CD4-positive, alpha-beta T cell treated with Interleukin-1 beta for 1 hour (primary cell): ENCODE measurements at regions not wholly inside any gene's neighbourhood (a gene's known extent, or its start where the extent isn't known, plus 50 kb on each side); places are given as distances from the start of the nearest gene placed in this dataset.
"Not testable (repeated sequence)": the region's sequence is repeated elsewhere in the genome, so short reads cannot be mapped to it uniquely, and the experiment has no call there.

ENCODE experiments used
- DNase-seq, 2 donors: peaks; one replicate each; pipeline ENCODE4 v3.0.0-alpha.2; 2020 to 2022

DNA sequence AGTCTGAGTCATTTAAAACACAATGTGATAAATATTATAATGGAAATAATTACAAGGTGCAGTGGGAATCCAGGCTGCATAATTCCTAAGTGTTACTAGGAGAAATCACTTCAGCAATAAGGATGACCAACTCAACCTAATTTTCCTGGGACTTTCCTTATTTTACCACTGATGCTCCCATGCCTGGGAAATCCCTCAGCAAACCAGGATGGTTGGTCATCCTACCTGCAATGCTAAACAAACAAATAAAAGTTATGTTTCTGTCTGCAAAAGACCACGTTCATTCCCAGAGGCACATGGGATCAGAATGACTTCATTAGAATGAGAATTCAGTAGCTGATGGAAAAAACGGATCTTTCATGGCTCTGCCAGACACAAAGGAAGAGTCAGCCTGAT is 130.8 kb upstream of the RAP1B start:
- no peak for DNase-seq

DNA sequence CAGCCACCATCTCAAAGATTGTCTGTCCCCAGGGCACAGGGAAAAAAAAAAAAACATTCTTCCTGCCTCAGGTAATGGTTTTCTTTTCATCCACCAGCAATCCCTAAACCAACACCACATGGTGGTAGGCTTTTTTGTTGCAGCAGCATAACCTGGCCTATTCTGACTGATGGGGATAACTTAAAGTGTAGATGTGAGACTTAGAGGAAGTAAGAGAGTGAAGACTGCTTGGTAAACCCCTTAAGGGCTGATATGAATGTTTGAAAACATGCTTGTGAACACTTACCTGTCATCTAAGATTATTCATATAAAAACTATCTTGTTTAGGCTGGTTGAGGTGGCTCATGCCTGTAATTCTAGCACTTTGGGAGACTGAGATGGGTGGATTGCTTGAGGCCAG is 130.2 kb upstream of the RAP1B start:
- DNase-seq: no peak

DNA sequence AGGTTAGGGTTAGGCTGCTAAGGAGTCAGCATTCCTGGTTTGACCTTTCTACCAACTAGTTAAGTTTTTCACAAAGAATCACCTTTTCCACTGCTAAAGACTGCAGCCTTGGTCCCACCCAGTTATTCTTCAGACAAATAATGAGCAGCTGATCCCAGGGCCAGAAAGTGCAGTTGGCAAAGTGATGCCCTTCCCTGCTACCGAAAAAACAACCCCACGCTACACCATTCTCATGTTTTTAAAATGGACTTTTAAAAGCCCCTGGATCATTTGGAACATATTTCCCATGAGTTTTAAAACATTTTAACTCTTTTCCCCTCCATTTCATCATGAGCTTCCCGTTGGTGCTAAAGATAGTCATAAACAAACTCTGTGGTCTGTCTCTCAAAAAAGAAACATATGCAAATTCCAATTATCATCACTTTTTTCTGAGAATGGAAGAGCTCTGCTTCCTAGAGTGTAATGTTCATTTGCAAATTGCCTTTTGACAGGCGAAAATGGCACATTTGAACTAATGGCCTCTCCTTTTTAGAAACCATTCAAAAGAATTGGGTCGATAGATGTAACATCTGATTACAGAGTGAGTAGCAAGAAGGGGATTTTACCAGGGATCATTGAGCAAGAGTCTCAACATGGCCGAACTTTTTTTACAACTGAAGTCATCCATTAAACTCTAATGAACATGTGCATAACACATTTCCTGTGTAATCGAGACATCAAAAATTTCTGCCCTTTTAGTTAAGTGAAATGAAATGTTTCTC is 129.3 kb upstream of the RAP1B start:
- DNase-seq: peak in 1 of 2 donors; percentile 18

DNA sequence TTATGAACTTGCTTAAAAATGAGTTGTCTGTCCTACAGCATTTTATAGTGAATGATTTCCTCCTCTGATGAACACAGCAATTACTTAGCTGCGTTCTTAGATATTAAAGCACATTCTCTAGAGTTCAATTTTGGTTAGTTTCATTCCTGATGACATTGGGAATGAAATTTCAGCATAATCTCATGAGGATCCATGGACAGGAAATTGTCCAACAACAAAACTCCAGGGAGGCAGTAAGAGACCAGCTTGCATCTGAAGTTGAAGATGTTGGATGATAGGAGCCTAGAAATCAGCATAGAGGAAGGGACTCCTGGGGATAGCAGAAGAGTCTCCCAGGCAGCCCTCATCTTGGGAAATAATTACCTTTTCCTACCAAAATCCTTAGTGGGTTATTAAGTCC is 128.7 kb upstream of the RAP1B start:
- DNase-seq: no peak

DNA sequence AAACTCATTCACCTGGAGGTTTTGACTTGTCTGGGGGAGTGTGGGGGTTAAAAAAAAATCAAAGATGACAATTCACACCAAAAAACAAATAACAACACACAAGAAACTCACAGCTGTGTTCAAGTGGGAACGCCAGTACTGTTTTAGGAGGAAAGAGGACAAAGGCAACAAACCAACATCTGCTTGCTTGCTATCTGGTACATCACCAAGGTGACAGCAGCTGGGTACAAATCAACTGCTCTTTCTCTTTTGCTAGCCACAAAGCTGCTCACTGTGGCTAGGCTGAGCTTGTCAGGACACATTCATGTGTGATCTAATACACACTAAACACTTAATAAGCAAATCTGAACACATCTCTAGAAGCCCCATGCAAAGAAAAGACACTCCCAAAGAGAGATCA is 128.0 kb upstream of the RAP1B start:
- DNase-seq: peak; percentile 51 to 54

DNA sequence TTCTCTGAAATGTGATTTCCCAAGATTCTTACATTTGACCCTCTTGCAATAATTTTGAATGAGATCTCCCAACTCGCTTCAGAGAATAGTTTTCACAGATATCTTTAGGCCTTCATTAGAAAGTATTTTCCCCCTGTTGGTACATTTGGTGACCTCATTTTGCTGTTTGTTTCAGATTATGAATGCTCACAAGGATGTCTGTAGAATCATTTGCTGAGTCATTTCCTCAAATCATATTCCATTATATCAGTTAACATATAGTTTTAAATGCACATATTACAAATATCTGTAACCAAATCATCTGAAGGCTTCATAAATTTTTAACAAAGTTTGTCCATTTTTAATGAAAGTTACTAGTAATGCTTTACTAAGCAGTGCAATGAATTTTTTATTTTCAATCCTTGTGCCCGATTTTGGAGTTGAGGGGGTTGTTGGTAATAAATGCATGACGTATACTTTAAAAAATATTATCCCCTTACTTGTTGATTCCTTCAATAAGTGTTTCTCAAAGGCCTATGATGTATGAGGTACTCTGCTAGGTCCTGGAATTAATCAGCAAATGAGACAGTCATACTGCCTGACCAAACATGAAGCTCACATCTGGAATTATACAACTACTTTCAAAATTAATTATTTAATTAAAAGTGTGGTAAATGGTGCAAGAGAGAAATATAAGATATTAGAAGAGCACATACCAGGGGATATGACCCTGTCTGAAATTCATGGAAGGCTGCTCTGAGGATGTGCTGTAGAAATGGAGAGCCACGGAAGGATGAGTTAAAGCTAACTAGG is 126.9 kb upstream of the RAP1B start:
- DNase-seq: no peak

DNA sequence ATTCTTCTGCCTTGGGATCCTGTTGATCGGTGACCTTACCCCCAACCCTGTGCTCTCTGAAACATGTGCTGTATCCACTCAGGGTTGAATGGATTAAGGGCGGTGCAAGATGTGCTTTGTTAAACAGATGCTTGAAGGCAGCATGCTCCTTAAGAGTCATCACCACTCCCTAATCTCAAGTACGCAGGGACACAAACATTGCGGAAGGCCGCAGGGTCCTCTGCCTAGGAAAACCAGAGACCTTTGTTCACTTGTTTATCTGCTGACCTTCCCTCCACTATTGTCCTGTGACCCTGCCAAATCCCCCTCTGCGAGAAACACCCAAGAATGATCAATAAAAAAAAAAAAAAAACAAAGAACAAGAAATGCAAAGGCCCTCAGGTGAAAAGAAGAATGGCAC is 126.1 kb upstream of the RAP1B start:
- DNase-seq: not testable (repeated sequence)

DNA sequence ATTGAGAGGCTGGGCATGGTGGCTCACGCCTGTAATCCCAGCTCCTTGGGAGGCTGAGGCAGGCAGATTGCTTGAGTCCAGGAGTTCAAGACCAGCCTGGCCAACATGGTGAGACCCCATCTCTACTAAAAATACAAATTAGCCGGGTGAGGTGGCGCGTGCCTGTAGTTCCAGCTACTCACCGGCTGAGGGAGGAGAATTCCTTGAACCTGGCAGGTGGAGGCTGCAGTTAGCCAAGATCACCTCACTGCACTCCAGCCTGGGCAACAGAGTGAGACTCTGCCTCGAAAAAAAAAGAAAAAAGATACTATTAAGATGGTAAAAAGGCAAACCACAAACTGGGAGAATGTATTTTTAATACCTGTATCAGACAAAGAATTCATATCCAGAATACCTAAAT is 124.2 kb upstream of the RAP1B start:
- DNase-seq: not testable (repeated sequence)

DNA sequence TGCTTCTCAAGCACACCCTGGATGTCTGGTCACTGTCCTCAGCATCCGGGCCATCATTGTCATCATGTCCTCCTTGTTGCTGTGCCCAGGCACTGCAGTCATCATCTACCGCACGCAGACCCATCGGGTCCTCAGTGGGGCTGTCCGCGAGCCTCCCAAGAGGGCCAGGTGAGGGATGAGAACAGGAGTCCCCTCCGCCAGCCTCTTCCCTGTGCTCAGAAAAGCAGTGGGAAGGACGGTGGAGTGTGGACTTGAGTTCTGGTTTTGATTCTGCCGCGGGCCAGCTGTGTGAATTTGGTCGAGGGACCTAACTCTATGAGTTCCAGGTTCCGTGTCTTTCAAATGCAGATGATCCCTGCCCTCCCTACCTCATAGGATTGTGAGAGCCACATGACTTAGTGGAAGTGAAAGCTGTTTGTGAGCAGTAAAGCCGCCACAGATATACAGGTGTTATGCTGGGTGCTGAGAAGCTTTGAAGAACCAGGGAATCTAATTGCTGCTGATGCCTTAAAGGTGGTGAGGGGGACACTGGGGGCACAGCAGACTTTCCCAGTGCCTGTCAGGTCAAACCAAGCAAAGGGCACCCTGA is 122.9 kb upstream of the RAP1B start:
- no peak for DNase-seq

DNA sequence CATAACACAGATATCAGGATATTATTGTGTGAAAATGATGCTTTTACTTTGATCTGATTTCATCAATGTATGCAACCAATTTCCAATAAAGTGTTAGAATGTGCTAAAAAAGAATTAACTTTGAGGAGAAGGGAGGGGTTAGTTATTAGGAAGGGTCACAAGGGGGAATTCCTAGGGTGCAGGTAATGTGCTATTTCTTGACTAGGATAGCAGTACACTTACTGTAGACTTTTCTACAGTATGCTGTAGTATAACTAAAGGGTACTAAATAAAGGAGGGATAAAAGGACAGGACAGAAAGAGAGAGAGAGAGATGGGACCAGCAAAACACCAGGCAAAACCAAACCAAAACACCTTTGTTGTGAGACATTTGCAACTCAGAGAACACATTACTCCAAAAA is 121.4 kb upstream of the RAP1B start:
- no peak for DNase-seq

DNA sequence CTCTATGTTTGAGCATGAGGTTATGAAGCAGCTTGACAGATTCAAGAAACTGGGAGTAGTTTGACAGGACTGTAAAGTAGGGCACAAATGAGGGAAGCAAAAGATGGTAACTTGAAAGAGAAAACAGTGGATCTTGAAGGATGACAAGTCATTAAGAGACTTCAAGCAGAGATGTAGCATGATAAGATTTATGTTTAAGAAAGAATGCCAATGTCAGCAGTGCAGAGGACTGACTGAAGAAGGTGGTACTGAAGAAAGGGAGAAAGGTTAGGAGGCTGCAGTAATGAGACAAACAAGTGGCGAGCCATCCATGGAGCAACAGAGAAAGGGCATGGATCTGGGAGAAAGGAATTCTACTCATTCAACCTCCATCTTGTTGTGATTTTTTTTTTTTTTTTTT is 120.2 kb upstream of the RAP1B start:
- no peak for DNase-seq

DNA sequence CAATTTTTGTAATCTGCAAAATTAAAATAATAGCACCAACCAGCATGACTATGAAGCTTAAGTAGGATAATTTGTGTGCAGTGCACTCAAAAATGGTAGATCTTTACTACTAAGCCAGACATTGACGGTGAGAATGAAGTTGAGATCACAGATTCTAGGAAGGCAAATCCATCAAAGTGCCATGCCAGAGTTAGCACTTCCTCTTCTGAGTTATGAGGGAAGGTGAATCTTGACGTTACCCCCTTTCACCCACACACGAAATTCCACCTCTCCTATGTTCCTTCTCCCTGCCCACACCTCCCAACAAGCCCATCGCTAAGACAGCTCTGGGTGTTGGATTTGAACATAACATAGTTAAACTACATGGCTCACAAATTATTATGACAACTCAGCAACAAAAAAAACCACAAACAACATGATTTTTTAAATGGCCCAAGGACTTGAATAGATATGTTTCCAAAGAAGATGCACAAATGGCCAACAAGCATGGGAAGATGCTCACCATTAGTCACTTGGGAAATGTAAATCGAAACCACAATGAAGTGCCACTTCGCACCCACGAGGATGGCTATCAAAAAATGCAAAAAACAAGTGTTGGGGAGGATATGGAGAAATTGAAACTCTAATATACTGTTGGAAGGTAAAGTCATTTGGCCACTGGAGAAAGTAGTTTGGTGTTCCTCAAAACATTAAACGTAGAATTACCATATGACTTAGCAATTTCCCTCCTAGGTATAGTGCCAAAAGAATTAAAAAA is 119.3 kb upstream of the RAP1B start:
- DNase-seq: no peak

DNA sequence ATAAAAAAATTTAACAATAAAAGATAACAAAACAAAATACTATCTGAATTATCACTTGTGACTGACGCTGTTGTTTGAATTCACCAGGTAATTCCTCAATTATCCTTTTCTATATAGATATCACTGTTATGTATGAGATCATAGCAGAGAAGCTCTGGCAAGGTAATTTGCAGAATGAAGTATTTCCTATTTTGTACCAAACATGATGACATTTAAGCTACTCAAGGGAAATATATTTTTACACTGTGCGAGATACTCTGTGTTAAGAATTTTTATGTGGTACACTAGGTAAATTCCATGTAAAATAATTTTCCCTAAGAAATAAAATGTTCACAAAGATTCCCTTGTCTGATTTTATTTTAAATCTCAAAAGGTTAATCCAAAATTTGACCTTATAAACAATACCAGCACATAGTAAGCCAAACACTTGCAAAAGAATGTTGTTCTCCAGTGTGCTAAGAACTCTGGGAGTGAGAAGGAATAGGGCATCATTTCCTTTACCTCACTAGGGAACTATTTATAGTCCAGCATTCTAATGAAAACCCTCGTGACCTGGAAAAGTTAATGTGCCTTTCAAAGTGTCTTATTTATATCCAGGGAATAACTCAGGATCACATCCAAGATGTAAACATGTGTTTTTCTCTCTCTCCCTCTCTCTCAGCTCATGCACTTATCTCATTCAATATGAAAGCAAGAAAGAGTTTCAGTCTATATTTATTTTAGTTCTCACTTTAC is 115.2 kb upstream of the RAP1B start:
- DNase-seq: no peak

DNA sequence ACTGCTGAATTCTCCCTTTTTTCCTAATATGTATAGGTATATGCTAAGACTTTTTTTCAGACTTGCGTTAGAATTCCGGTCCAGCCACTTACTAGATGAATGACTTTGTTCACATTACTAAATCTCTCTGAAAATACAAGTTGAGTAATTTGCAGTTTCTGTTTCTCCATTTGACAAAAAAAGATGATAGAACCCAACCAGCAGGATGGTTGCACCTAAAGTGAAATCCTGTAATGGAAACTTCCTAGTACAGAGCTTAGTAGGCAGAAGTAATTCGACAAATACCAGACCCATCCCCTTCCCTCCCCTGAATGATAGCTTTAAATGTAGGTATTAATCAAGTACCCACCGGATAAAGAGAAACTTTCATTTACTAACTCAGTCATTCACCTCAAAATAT is 113.6 kb upstream of the RAP1B start:
- DNase-seq: no peak

DNA sequence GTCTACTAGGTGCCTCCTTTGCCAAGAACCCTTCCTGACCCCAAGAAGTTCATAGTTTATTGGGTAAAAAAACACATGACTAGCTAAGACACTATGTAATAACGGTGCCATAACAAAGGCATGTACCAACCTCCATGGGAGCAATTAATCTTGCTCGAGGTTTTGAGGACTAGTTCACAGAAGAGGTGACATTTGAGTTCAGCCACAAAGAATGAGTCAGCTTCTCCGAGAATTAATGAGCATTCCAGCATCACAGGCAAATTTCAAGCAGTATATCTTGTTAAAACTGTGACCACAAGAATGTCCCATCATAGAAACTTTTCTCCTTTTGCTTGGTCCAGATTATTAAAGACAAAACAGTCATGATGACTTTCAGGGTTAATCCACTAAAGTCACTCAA is 113.0 kb upstream of the RAP1B start:
- DNase-seq: no peak

DNA sequence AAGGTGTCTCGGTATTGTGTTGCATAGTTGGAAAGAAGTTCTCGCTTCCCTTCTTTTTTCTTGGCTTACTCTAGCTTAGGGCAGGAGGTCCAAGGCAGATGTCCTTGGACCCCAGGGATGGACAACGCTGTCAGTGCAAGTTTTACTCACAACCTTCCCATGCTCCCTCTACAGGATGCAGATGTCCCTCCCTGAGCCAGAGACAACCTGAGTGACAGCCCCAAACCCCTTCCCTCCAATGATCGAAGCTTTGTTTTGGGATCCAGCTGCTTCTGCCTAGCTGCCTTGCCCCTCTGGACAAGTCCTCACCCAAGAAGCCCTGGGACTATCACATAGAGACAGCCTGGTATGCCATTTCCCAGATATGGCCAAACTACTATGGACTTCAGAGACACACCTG is 112.0 kb upstream of the RAP1B start:
- DNase-seq: no peak

DNA sequence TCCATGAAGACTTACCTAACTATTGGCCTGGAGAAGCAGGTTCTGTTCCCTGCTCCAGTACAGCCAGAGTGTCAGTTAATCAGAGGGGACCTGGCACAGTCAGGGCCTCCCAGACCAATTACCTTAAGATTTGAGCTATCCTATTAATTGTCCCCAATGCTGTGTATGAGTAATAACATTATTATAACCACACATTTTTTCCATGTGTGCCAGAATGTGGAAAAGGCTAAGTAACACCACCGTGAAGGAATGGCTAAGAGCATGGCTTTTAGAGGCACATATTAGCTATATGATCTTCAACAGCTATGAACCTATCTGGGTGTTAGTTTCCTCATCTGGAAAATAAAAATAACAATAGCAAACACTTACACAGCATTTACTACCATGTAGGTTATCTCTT is 111.1 kb upstream of the RAP1B start:
- no peak for DNase-seq

DNA sequence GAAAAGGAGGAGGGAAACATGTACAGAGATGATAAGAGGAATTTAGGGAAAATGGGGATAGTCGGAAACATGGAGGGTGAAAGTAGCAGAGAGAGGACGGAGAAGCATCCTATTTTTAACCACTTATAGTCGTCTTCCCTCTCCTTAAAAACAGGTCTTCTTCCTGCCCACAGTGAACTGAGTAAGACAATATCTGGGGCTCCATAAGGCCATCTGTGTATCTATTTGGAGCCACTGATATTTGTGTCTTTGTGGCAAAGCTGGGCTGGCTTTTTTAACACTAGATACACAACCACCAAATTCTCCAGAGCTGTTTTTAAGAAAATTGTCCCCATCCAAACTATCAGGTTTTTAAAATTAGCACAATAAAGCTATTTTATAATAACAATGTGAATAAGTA is 109.5 kb upstream of the RAP1B start:
- DNase-seq: no peak

DNA sequence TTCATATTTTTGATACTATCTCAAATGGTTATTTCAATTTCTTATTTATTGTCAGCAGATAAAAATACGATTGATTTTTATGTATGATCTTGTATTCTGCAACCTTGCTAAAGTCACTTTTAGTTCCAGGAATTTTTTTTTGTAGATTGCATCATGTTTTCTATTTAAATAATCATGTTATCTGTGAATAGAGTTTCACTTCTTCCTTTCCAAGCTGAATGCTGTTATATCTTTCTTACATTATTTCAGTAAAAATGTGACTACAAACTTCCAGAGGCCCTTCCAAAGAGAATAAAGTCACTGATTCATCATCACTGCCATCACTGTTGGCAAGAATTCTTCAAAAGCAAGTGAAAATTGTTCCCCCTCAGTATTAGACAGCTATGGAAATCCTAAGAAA is 104.7 kb upstream of the RAP1B start:
- DNase-seq: no peak

DNA sequence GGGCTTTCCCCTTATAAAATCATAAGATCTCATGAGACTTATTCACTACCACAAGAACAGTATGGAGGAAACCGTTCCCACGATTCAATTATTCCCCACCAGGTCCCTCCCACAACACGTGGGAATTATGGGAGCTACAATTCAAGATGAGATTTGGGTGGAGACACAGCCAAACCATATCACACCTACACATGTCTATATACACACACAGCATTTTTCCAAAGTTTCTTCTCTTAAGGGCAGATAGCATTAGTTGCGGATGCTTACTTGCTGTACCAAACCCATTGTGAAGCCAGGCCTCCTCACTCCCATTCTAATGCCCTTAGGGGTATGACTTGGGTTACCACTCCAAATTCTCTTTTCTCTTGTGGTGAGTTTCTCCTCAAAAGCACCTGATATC is 104.1 kb upstream of the RAP1B start:
- DNase-seq: no peak

DNA sequence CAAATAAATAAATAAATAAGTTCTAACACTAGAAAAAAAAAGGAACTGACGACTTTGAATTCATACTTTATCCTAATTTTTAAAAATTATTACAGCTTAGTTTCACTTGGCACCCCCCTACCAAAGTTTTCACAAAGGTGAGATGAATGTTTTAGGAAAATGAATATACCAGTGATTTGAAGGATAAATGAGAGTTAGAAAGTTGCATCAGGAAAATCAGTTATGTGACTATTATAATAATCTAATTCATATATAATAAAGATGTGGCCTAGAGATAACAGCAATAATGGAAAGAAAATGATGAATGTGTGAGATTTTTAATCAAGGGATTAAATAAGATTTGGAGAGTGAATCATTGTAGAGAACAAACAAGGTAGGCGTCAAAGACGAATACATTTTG is 103.0 kb upstream of the RAP1B start:
- DNase-seq: no peak

DNA sequence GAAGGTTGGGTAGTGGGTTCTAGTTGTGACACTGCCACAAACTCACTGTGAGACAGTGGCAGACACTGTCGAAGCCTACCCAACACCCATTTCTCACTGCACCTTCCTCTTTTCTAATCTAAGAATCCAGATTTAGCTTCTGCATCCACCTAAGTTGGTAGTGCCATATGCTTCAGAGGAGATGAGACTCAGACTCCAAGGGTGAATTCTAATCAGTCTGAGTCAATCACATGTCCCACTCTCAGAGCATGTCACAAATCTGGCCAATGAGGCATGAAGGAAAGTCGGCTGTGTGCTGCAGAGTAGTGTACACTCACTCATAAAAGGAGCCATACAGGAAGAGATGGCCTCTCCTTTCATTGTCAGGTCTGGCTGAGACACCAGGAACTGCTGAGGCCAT is 102.1 kb upstream of the RAP1B start:
- DNase-seq: no peak

DNA sequence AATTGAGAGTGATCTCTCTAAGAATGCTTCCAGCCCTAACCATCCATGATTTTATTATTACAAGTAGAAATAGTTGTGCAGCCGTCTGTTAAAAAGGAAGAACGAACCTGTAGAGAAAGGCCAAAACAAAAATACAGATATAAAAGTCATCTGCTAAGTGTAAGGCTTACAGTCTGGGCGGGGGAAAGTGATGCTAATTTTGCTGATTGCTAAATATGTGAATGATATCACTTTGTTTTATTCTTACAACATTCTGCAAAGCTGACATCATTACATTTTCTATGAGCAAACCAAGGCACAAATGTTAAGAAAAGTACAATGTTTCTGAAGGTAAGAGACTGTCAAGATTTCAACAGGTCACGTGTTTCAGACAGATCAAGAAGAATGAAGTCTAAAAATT is 101.5 kb upstream of the RAP1B start:
- DNase-seq: no peak
